ENCODE measurements at regions not wholly inside any gene's neighbourhood (a gene's known extent, or its start where the extent isn't known, plus 50 kb on each side); places are given as distances from the start of the nearest gene placed in this dataset.

DNA sequence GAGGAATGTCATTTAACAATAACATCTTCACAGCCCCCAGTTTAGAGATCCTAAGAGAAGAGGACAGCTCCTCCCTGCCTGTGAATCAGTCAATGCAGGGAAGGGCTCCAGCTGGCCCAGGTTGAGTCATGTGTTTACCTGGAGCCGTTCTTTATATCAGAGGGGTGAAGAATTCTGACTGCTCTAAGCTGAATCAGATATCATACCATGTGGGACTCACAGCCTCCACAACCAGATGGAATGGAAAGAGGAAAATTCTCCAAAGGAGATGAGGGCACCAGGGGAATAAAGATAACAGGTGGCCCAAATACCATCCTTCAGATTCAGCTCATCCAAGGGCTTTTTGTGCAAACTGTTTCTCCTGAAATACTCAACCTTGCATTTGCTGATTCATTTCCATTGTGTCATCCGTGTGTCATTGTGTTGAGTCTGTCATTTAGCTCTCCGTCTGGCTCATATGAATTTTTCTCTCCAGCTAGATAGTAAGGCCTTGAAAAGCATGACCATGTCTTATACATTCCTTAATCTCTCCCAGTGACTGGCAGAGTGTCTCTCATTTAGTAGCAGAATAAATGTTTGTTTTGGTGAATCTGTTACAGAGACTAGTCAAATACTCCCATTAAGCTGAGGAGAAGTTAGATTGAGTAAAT is 217.9 kb downstream of the RFC3 start:
- TF ChIP-seq CTCF (IDR thresholded peaks at IDR 0.05; ENCODE audit: extremely low read depth, missing control alignments), result no peak

DNA sequence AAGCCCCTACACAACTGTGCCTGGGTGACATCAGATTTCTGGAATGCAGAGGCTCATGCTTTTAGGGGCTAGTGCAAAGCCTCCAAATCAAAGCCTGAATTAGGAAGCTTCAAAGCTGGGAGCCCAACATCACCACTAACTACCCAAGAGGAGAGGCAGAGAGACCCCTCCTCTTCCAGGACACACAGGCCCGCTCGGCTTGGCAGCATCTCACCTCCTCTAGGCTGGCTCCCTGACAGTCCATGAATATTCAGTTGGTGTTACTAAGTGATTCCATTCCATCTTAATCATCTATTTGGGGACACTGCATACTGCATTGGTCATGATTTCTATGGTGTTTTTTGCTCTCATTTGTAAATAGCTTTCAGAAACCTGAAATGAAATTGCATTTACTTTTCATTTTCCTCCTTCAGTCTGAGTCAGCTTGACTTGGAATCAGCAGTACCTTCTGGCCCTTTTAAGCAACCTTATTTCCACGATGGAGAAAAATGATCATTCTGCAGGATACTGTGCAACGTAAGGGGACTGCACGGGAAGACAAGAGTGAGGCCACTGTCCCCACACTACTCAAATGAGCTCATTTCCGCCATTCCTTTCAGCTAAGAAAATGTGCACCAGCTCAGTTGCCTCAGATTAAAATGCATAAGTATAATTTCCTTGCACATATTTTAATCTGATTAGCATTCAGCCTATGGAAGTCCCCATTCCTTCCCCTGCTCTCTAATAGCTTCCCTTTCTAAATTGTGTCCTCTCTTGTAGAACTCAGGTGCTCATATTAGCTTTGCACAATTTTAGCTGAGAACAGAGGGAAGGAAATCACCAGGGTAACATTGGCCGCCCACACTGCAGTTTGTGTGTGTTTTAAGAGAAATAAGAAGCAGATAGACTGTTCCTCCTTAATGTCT is 219.9 kb downstream of the RFC3 start:
- TF ChIP-seq CTCF (IDR thresholded peaks at IDR 0.05; ENCODE audit: extremely low read depth, missing control alignments), result no peak
- DNase-seq (ENCODE audit: low spot score), result no peak

More for the DNA sequence above, 217.9 kb downstream of the RFC3 start:
- no peak for DNase-seq (ENCODE audit: low spot score)

GRCh38 chr13:34038541-34039068 is 220.7 kb downstream of the RFC3 start:
- no peak for DNase-seq (ENCODE audit: low spot score)
- no peak for TF ChIP-seq CTCF (IDR thresholded peaks at IDR 0.05; ENCODE audit: extremely low read depth, missing control alignments)

- no peak for DNase-seq (ENCODE audit: low spot score)
- TF ChIP-seq CTCF (IDR thresholded peaks at IDR 0.05; ENCODE audit: extremely low read depth, missing control alignments), result no peak
These were observed 221.7 kb downstream of the RFC3 start for GRCh38 chr13:34039678-34040077.

DNA sequence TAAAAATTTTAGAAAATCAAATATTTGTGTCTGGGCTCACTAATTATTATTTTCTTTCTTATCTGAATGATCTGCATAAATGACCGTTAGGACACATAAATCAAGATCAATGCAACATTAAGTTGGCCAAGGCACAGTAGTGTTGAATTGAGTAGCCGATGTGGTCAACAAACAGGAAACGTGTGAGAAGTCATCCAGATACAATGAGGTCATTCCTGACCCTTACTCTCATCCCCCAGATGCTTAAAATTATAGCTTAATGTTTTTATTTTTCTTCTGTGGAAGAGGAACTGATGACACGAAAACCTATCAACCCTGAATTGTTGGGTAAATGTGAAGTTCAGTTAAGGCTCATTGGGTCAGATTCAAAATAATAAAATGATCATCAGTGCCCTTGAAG is 222.9 kb downstream of the RFC3 start:
- no peak for DNase-seq (ENCODE audit: low spot score)
- no peak for TF ChIP-seq CTCF (IDR thresholded peaks at IDR 0.05; ENCODE audit: extremely low read depth, missing control alignments)

GRCh38 chr13:34044041-34044440 is 226.1 kb downstream of the RFC3 start:
- no peak for DNase-seq (ENCODE audit: low spot score)
- no peak for TF ChIP-seq CTCF (IDR thresholded peaks at IDR 0.05; ENCODE audit: extremely low read depth, missing control alignments)

DNA sequence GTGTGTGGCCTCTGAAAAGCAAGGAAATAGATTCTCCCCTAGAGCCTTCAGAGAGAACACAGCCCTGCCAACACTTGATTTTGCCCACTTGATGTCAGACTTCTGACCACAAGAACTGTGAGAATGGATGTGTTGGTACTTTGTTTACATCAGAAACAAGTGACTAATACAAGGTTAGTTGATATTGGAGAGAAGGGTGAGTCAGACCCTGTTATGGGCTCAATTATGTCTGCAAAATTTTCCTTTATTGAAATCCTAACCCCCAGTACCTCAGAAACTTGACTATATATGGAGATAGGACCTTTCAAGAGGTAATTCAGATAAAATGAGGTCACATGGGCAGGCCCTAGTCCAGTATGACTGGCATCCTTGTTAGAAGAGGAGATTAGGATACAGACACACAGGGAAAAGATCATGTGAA is 226.7 kb downstream of the RFC3 start:
- DNase-seq (ENCODE audit: low spot score), result no peak
- TF ChIP-seq CTCF (IDR thresholded peaks at IDR 0.05; ENCODE audit: extremely low read depth, missing control alignments), result no peak
